ENCODE measurements at regions not wholly inside any gene's neighbourhood (a gene's known extent, or its start where the extent isn't known, plus 50 kb on each side); places are given as distances from the start of the nearest gene placed in this dataset.

DNA sequence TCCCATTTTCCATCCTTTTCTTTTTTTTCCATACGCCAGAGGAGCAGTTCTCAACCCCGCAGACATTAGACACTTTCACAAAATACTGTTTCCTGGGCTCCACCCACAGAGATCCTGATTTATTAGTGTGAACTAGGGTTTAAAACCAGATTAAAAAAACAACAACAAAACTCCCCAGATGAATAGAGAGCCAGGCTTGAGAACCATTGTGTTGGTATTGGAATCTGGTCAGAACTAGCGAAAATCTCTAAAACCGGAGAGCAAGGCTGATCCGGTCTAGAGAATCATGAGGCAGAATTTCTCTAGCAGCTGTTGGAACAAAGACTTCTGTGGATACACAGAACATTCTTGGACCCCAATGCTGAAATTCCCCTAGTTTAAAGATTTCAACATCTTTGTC is 173.0 kb downstream of the PCSK1 start:
- TF ChIP-seq, protein P1, sequence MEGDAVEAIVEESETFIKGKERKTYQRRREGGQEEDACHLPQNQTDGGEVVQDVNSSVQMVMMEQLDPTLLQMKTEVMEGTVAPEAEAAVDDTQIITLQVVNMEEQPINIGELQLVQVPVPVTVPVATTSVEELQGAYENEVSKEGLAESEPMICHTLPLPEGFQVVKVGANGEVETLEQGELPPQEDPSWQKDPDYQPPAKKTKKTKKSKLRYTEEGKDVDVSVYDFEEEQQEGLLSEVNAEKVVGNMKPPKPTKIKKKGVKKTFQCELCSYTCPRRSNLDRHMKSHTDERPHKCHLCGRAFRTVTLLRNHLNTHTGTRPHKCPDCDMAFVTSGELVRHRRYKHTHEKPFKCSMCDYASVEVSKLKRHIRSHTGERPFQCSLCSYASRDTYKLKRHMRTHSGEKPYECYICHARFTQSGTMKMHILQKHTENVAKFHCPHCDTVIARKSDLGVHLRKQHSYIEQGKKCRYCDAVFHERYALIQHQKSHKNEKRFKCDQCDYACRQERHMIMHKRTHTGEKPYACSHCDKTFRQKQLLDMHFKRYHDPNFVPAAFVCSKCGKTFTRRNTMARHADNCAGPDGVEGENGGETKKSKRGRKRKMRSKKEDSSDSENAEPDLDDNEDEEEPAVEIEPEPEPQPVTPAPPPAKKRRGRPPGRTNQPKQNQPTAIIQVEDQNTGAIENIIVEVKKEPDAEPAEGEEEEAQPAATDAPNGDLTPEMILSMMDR (IDR thresholded peaks at IDR 0.05), result no peak
- no peak for TF ChIP-seq ZFX (IDR thresholded peaks at IDR 0.05; ENCODE audit: borderline replicate concordance)
